Fibroblast of villous mesenchyme (primary cell): ENCODE measurements at regions not wholly inside any gene's neighbourhood (a gene's known extent, or its start where the extent isn't known, plus 50 kb on each side); places are given as distances from the start of the nearest gene placed in this dataset.

Experiments used
- DNase-seq: peaks from one replicate; pipeline ENCODE4 v3.0.0-alpha.2; 2010; ENCODE audit warnings: low read depth
- H3K4me3 ChIP-seq: 2 replicates; pipeline ENCODE4 v1.5.1; 2011; ENCODE audit warnings: low read depth, mild to moderate bottlenecking, low read length
- TF ChIP-seq, protein P1 (sequence below): IDR thresholded peaks from 2 replicates; pipeline ENCODE4 v1.5.1; 2012; ENCODE audit warnings: low read depth, mild to moderate bottlenecking, low read length; ENCODE audit not compliant: insufficient read depth

DNA sequence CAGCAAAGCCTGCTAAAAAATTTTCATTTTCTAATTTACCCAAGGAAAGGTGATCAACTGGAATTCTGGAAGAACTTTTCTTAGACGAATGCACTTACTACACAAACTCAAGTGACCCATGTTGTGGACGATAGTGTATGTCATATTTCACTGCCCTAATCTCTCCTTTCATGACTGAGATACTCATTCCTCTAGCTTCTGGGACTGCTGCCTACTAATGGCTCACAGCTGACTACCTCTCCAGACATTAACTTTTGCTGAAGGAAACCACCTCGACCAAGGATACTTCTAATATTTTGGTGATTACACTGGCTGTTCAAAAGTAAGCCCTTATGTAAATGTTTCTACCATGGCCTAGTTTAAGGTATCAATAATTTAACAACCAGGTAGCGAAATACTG lies 959.9 kb upstream of the GHITM start:
- TF ChIP-seq, protein P1, sequence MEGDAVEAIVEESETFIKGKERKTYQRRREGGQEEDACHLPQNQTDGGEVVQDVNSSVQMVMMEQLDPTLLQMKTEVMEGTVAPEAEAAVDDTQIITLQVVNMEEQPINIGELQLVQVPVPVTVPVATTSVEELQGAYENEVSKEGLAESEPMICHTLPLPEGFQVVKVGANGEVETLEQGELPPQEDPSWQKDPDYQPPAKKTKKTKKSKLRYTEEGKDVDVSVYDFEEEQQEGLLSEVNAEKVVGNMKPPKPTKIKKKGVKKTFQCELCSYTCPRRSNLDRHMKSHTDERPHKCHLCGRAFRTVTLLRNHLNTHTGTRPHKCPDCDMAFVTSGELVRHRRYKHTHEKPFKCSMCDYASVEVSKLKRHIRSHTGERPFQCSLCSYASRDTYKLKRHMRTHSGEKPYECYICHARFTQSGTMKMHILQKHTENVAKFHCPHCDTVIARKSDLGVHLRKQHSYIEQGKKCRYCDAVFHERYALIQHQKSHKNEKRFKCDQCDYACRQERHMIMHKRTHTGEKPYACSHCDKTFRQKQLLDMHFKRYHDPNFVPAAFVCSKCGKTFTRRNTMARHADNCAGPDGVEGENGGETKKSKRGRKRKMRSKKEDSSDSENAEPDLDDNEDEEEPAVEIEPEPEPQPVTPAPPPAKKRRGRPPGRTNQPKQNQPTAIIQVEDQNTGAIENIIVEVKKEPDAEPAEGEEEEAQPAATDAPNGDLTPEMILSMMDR, result no peak
- H3K4me3 ChIP-seq, result no peak overlapping the region
- DNase-seq, result no peak

DNA sequence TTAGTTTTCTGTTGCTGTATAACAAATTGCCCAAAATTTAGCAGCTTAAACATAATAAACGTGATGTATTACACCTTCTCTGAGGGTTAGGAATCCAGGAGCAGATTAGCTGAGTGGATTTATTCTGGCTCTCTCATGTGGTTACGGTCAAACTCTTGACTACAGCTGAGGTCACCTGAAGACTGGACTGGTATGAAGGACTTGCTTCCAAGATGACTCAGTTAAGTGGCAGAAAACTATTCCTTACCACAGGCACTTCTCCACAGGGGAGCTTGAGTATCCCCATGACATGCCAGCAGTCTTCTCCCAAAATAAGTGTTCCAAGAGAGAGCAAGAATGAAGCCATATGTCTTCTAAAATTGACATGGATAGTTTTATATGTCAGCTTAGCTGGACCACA lies 957.2 kb upstream of the GHITM start:
- DNase-seq, result no peak
- TF ChIP-seq, protein P1, result no peak
- H3K4me3 ChIP-seq, result no peak overlapping the region

DNA sequence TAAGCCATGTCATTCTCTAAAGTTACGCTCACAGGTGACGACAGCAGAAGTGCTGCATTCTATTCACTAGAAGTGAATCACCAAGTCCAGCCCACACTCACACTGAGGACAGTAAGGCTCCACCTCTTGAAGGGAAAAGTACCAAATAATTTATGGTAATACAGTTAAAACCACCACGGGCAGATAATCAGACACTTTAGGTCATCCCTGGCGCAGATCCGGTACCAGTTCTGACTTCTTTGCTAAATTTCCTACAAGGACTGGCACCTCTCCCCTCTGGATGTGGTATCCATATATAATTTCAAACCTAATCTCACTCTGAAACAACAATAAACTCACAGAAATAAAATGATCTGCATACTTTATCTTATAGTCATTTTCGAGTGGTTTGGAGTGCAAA lies 954.7 kb upstream of the GHITM start:
- no peak for DNase-seq
- TF ChIP-seq, protein P1, result no peak
- H3K4me3 ChIP-seq, result no peak overlapping the region

- H3K4me3 ChIP-seq, result no peak overlapping the region
- no peak for DNase-seq
- TF ChIP-seq, protein P1, result no peak
Observed at GRCh38 chr10:83190614-83191013, 948.7 kb upstream of the GHITM start.

DNA sequence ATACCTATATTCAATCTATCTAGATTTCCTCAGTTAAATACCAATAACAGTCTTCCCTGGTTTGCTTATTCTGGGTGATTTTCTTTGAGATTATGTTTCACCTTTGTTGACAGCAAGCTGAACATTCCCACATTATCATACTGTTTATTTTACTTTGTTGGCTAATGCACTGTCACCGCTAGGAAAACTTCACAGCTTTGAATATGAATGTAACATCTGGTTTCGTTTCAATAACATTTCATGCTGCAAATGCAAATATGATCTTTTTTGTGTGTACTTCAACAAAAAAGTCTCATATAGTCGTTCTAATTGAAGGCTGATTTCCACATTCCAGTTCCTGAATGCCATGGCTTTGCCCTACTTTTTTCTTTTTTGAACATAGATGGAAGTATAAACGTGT lies 946.3 kb upstream of the GHITM start:
- TF ChIP-seq, protein P1, result no peak
- no peak for DNase-seq
- H3K4me3 ChIP-seq, result no peak overlapping the region

- TF ChIP-seq, protein P1, result no peak
- H3K4me3 ChIP-seq, result no peak overlapping the region
Observed at GRCh38 chr10:83195021-83195420, 944.3 kb upstream of the GHITM start.

GRCh38 chr10:83199374-83199773 lies 939.9 kb upstream of the GHITM start:
- TF ChIP-seq, protein P1, result no peak
- no peak for DNase-seq
- H3K4me3 ChIP-seq, result no peak overlapping the region

More at GRCh38 chr10:83195021-83195420, 944.3 kb upstream of the GHITM start:
- no peak for DNase-seq
